ENCODE measurements at regions not wholly inside any gene's neighbourhood (a gene's known extent, or its start where the extent isn't known, plus 50 kb on each side); places are given as distances from the start of the nearest gene placed in this dataset.
"Not testable (repeated sequence)": the region's sequence is repeated elsewhere in the genome, so short reads cannot be mapped to it uniquely, and the experiment has no call there.

DNA sequence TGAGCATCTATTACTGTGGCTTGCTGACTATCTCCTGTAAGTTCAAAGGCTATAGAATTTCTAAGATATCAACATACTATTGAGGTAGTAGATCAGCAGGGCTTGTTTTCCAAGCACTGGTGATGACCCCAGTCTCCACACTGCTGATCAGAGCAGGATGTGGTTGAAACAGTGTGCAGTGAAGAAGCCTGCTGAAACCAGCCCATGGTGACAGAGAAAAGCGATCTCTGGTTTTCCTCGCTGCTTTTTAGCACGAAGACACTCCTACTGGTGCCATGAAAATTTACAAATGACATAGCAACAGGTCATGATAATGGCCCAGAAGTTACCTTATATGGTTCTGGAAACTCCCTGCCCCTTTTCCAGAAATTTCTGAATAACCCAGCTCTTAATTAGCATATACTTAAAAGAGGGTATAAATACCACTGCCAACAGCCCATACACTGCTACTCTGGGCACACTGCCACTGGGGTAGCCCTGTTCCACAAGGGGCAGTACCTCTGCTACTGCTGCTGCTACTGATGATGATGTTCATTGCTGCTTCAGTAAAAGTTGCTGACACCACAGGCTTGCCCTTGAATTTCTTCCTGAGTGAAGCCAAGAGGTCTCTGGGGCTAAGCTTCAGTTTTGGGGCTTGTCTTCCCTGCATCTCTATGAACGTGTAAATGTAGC is 1689.5 kb upstream of the PCDH10 start:
- Histone ChIP-seq H3K4me1 (ENCODE audit: control insufficient read depth in 2 of 3, insufficient read depth in 2 of 3, low read depth in 1 of 3, low read length in 3 of 3) (no peaks in the 10 kb centered on the region), H3K27me3 (ENCODE audit: control insufficient read depth, insufficient read depth, low read length) (no peaks in the 10 kb centered on the region), H3K9ac (ENCODE audit: low read length in 3 of 3) (no peak overlapping the region), H3K36me3 (ENCODE audit: control insufficient read depth in 2 of 3, insufficient read depth in 3 of 3, low read length in 3 of 3) (no peaks in the 10 kb centered on the region), H3K9me3 (ENCODE audit: control insufficient read depth in 2 of 3, insufficient read depth in 1 of 3, low read length in 3 of 3) (no peaks in the 10 kb centered on the region), H3K27ac (ENCODE audit: low read depth in 2 of 2, low read length in 2 of 2) (no peak overlapping the region), H3K4me3 (ENCODE audit: low read length in 3 of 3) (no peak overlapping the region)
- DNase-seq (no peak), FAIRE-seq (no peak)
- intact Hi-C loops (cut with DNase I), result no loop called here
- TF ChIP-seq, protein P1, sequence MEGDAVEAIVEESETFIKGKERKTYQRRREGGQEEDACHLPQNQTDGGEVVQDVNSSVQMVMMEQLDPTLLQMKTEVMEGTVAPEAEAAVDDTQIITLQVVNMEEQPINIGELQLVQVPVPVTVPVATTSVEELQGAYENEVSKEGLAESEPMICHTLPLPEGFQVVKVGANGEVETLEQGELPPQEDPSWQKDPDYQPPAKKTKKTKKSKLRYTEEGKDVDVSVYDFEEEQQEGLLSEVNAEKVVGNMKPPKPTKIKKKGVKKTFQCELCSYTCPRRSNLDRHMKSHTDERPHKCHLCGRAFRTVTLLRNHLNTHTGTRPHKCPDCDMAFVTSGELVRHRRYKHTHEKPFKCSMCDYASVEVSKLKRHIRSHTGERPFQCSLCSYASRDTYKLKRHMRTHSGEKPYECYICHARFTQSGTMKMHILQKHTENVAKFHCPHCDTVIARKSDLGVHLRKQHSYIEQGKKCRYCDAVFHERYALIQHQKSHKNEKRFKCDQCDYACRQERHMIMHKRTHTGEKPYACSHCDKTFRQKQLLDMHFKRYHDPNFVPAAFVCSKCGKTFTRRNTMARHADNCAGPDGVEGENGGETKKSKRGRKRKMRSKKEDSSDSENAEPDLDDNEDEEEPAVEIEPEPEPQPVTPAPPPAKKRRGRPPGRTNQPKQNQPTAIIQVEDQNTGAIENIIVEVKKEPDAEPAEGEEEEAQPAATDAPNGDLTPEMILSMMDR (IDR thresholded peaks at IDR 0.05; ENCODE audit: borderline replicate concordance, extremely low read depth, insufficient read depth), result no peak

DNA sequence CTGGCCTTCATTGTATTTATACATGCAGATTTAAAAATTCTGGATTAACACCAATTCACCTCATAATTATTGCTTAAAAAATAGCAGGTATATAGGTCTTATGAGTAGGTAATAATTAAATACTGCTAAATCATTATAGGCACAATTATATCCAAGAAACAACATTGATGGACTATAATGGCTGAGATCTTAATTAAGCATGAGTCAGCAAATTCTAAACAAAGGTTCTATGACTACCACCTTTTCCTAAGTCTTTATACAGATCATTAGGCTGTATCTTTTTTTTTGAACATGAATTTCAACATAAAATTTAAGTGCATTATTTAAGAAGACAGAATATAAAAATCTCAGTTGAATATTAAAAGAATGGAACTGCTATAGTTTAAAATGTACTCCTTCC is 1678.7 kb upstream of the PCDH10 start:
- H3K27me3 ChIP-seq (ENCODE audit: control insufficient read depth, insufficient read depth, low read length), result no peaks in the 10 kb centered on the region
- no peaks in the 10 kb centered on the region for H3K4me1 ChIP-seq (ENCODE audit: control insufficient read depth in 2 of 3, insufficient read depth in 2 of 3, low read depth in 1 of 3, low read length in 3 of 3)
- no peak for DNase-seq
- TF ChIP-seq, protein P1 (IDR thresholded peaks at IDR 0.05; ENCODE audit: borderline replicate concordance, extremely low read depth, insufficient read depth), result no peak
- peaks cover 0 to 2% (median 0%) of the 10 kb centered on the region in 3 donors for H3K9me3 ChIP-seq (ENCODE audit: control insufficient read depth in 2 of 3, insufficient read depth in 1 of 3, low read length in 3 of 3)
- H3K27ac ChIP-seq (ENCODE audit: low read depth in 2 of 2, low read length in 2 of 2), result no peak overlapping the region
- no peak overlapping the region for H3K4me3 ChIP-seq (ENCODE audit: low read length in 3 of 3)
- H3K9ac ChIP-seq (ENCODE audit: low read length in 3 of 3), result no peak overlapping the region
- intact Hi-C loops (cut with DNase I), result no loop called here
- FAIRE-seq, result no peak
- H3K36me3 ChIP-seq (ENCODE audit: control insufficient read depth in 2 of 3, insufficient read depth in 3 of 3, low read length in 3 of 3), result no peaks in the 10 kb centered on the region

DNA sequence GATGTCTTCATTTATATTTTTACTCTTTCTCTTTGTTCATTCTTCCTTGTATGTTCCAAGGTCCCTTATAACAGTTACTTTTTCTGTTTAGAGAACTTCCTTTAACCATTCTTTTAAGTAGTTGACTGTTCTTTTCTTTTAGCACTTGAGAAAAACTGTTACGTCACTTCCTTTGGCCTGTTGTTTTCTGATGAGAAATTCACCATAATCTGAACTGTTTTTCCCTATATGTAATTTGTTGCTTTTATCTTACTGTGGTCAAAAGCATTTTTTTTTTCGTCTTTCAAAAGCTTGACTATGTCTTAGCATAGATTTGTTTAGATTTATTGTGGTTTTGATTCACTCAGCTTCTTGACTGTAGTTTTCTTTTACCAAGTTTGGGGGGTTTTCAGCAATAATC is 1660.3 kb upstream of the PCDH10 start:
- FAIRE-seq (no peak), DNase-seq (no peak)
- TF ChIP-seq, protein P1 (IDR thresholded peaks at IDR 0.05; ENCODE audit: borderline replicate concordance, extremely low read depth, insufficient read depth), result no peak
- H3K4me3 ChIP-seq (ENCODE audit: low read length in 3 of 3), result no peak overlapping the region
- no peaks in the 10 kb centered on the region for H3K36me3 ChIP-seq (ENCODE audit: control insufficient read depth in 2 of 3, insufficient read depth in 3 of 3, low read length in 3 of 3)
- H3K27me3 ChIP-seq (ENCODE audit: control insufficient read depth, insufficient read depth, low read length), result no peaks in the 10 kb centered on the region
- intact Hi-C loops (cut with DNase I), result no loop called here
- H3K9ac ChIP-seq (ENCODE audit: low read length in 3 of 3), result no peak overlapping the region
- H3K9me3 ChIP-seq (ENCODE audit: control insufficient read depth in 2 of 3, insufficient read depth in 1 of 3, low read length in 3 of 3), result no peaks in the 10 kb centered on the region
- H3K4me1 ChIP-seq (ENCODE audit: control insufficient read depth in 2 of 3, insufficient read depth in 2 of 3, low read depth in 1 of 3, low read length in 3 of 3), result no peaks in the 10 kb centered on the region
- H3K27ac ChIP-seq (ENCODE audit: low read depth in 2 of 2, low read length in 2 of 2), result no peak overlapping the region

DNA sequence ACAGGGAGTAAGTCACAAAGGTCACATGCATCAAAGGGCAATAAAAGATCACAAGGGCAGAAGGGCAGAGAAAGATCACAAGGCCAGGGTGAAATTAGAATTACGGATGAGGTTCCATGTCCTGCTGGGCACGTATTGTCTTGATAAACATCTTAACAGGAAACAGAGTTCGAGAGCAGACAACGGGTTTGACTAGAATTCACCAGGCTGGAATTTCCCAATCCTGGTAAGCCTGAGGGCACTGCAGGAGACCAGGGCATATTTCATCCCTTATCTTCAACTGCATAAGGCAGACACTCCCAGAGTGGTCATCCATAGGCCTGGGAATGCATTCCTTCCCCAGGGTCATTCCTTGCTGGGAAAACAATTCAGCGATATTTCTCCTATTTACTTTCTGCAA is 1652.9 kb upstream of the PCDH10 start:
- FAIRE-seq; H3K9me3 ChIP-seq (ENCODE audit: control insufficient read depth in 2 of 3, insufficient read depth in 1 of 3, low read length in 3 of 3); intact Hi-C loops (cut with DNase I): not testable (repeated sequence)

More for the DNA sequence above, 1652.9 kb upstream of the PCDH10 start:
- not testable (repeated sequence) for H3K4me1 ChIP-seq (ENCODE audit: control insufficient read depth in 2 of 3, insufficient read depth in 2 of 3, low read depth in 1 of 3, low read length in 3 of 3); H3K9ac ChIP-seq (ENCODE audit: low read length in 3 of 3); H3K36me3 ChIP-seq (ENCODE audit: control insufficient read depth in 2 of 3, insufficient read depth in 3 of 3, low read length in 3 of 3); H3K27ac ChIP-seq (ENCODE audit: low read depth in 2 of 2, low read length in 2 of 2); H3K4me3 ChIP-seq (ENCODE audit: low read length in 3 of 3); H3K27me3 ChIP-seq (ENCODE audit: control insufficient read depth, insufficient read depth, low read length); DNase-seq

Data from kidney (tissue), 13 donors.